ENCODE measurements at regions not wholly inside any gene's neighbourhood (a gene's known extent, or its start where the extent isn't known, plus 50 kb on each side); places are given as distances from the start of the nearest gene placed in this dataset.

- no peak overlapping the region for H3K27ac ChIP-seq
- TF ChIP-seq, protein P1, sequence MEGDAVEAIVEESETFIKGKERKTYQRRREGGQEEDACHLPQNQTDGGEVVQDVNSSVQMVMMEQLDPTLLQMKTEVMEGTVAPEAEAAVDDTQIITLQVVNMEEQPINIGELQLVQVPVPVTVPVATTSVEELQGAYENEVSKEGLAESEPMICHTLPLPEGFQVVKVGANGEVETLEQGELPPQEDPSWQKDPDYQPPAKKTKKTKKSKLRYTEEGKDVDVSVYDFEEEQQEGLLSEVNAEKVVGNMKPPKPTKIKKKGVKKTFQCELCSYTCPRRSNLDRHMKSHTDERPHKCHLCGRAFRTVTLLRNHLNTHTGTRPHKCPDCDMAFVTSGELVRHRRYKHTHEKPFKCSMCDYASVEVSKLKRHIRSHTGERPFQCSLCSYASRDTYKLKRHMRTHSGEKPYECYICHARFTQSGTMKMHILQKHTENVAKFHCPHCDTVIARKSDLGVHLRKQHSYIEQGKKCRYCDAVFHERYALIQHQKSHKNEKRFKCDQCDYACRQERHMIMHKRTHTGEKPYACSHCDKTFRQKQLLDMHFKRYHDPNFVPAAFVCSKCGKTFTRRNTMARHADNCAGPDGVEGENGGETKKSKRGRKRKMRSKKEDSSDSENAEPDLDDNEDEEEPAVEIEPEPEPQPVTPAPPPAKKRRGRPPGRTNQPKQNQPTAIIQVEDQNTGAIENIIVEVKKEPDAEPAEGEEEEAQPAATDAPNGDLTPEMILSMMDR (IDR thresholded peaks at IDR 0.05) = no peak
- no peak overlapping the region for H3K4me3 ChIP-seq
- DNase-seq (no peak), ATAC-seq (no peak)
- H3K36me3 ChIP-seq = no peaks in the 10 kb centered on the region
- H3K27me3 ChIP-seq = no peaks in the 10 kb centered on the region
- H3K4me1 ChIP-seq = no peaks in the 10 kb centered on the region
- H3K9me3 ChIP-seq = no peaks in the 10 kb centered on the region
- intact Hi-C loops (cut with DNase I) = no loop called here
These were observed 328.9 kb upstream of the CHAC2 start for GRCh38 chr2:53438692-53439091.

DNA sequence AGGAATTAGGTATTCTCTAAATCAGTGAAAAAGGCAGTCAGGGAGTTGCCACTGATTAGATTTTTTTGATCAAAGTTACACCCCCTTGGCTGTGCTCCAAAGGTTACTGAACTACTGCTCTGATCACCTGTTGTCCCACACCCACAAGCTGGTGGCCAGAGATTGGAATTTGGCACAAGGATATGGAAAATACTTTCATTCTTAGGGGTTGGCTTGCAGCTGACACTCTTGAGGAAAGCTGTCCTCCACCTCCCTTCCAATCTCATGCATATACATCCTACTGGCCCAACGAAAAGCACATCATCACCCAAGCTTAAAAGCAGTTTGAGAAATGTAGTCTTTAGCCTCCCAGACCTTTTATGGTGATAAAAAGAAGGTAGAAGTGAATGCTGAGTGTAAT, 329.5 kb upstream of the CHAC2 start:
- TF ChIP-seq, protein P1 (IDR thresholded peaks at IDR 0.05) = no peak
- Histone ChIP-seq H3K4me3 (no peak overlapping the region), H3K27me3 (no peaks in the 10 kb centered on the region), H3K36me3 (no peaks in the 10 kb centered on the region), H3K4me1 (no peaks in the 10 kb centered on the region), H3K9me3 (no peaks in the 10 kb centered on the region), H3K27ac (no peak overlapping the region)
- intact Hi-C loops (cut with DNase I) = no loop called here
- DNase-seq = no peak
- ATAC-seq = no peak

DNA sequence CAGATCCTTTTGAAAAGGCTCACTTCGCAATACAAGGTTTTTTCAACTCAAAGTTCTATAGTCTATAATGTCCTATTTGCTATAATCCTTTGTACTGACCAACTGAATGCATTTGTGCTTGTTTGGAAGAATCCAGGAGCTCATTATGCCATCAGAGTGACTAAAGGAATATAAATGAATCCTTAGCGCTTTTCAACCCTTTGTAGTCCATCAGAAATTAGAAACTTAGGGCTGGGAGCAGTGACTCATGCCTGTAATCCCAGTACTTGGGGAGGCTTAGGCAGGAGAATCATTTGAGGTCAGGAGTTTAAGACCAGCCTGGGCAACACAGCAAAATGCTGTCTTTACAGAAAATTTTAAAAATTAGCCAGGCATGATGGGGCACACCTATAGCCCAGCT, 330.2 kb upstream of the CHAC2 start:
- Histone ChIP-seq H3K27me3 (no peaks in the 10 kb centered on the region), H3K36me3 (no peaks in the 10 kb centered on the region), H3K4me1 (no peaks in the 10 kb centered on the region), H3K4me3 (no peak overlapping the region), H3K27ac (no peak overlapping the region), H3K9me3 (no peaks in the 10 kb centered on the region)
- TF ChIP-seq, protein P1 (IDR thresholded peaks at IDR 0.05) = no peak
- intact Hi-C loops (cut with DNase I) = no loop called here
- ATAC-seq (no peak), DNase-seq (no peak)

- TF ChIP-seq, protein P1 (IDR thresholded peaks at IDR 0.05) = no peak
- intact Hi-C loops (cut with DNase I) = no loop called here
- ATAC-seq = no peak
These were observed 330.7 kb upstream of the CHAC2 start for GRCh38 chr2:53436882-53437281.

GRCh38 chr2:53435610-53436009, 332.0 kb upstream of the CHAC2 start:
- H3K27me3 ChIP-seq = no peaks in the 10 kb centered on the region
- TF ChIP-seq, protein P1 (IDR thresholded peaks at IDR 0.05) = no peak
- no peaks in the 10 kb centered on the region for H3K4me1 ChIP-seq
- no peak for ATAC-seq
- no peaks in the 10 kb centered on the region for H3K9me3 ChIP-seq
- intact Hi-C loops (cut with DNase I) = no loop called here
- H3K4me3 ChIP-seq = no peak overlapping the region
- no peak for DNase-seq
- H3K27ac ChIP-seq = no peak overlapping the region
- H3K36me3 ChIP-seq = no peaks in the 10 kb centered on the region

More at GRCh38 chr2:53436882-53437281, 330.7 kb upstream of the CHAC2 start:
- no peak overlapping the region for H3K27ac ChIP-seq
- H3K27me3 ChIP-seq = no peaks in the 10 kb centered on the region
- H3K4me1 ChIP-seq = no peaks in the 10 kb centered on the region
- H3K9me3 ChIP-seq = no peaks in the 10 kb centered on the region
- no peaks in the 10 kb centered on the region for H3K36me3 ChIP-seq
- H3K4me3 ChIP-seq = no peak overlapping the region
- no peak for DNase-seq
